HepG2 (cell line): ENCODE measurements at regions not wholly inside any gene's neighbourhood (a gene's known extent, or its start where the extent isn't known, plus 50 kb on each side); places are given as distances from the start of the nearest gene placed in this dataset.

Experiments used
- ATRX ChIP-seq: sonication (generic); formaldehyde crosslinking; IDR thresholded peaks from 2 replicates; pipeline ENCODE4 v1.4.0; 2020; ENCODE audit warnings: missing genetic modification reagents, borderline replicate concordance
- KLF13 ChIP-seq: sonication (generic); formaldehyde crosslinking; IDR thresholded peaks from 2 replicates; pipeline ENCODE4 v1.4.0; 2020; ENCODE audit warnings: mild to moderate bottlenecking, missing genetic modification reagents
- MAFF ChIP-seq: IDR thresholded peaks from 2 replicates; pipeline ENCODE4 v1.6.1; 2011; ENCODE audit warnings: low read depth, low read length, improper control_type of control experiment
- SNAPC4 ChIP-seq: sonication (generic); formaldehyde crosslinking; IDR thresholded peaks from 2 replicates; pipeline ENCODE4 v1.4.0; 2020; ENCODE audit warnings: mild to moderate bottlenecking, missing genetic modification reagents
- SSRP1 ChIP-seq: IDR thresholded peaks from 2 replicates; pipeline ENCODE4 v1.6.1; 2016; ENCODE audit warnings: control low read depth
- TF ChIP-seq, protein P1 (sequence below): sonication (generic); formaldehyde crosslinking; IDR thresholded peaks from 2 replicates; pipeline ENCODE4 v1.4.0; 2020; ENCODE audit warnings: missing genetic modification reagents
- TF ChIP-seq, protein P2 (sequence below): sonication (generic); formaldehyde crosslinking; IDR thresholded peaks from 2 replicates; pipeline ENCODE4 v1.4.0; 2020; ENCODE audit warnings: missing genetic modification reagents, mild to moderate bottlenecking, borderline replicate concordance
- TF ChIP-seq, protein P3 (sequence below): IDR thresholded peaks from 2 replicates; pipeline ENCODE4 v1.6.1; 2018; ENCODE audit warnings: missing genetic modification reagents, mild to moderate bottlenecking, missing compliant biosample characterization
- TF ChIP-seq, protein P4 (sequence below): sonication (generic); formaldehyde crosslinking; conservative IDR thresholded peaks from 2 replicates; pipeline ENCODE4 v1.8.0; 2022; ENCODE audit warnings: mild to moderate bottlenecking, moderate library complexity, missing genetic modification reagents

DNA sequence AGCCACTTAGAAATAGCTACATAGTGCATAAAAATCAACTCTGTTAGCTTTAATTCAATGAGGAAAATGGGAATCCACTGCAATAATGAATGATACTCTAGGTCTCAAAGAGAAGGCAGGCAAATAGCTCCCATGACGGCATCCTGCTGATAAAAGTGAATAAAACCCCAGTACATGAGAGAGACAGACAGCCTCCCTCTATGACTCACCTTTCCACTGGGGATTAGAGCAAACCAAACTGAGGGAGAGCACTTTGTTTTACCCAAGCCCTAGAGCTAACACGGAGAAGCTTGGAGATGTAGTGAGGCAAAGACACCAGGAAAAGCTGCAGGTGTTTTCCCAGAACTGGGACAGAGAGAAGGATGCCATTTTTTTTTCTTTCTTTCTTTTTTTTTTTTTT is 621.9 kb downstream of the LRRIQ3 start (continued):
- TF ChIP-seq KLF13 (CRISPR knock-in tag) (no peak), MAFF (no peak), ATRX (CRISPR knock-in tag) (no peak), SSRP1 (CRISPR knock-in tag) (no peak), SNAPC4 (CRISPR knock-in tag) (no peak)
- TF ChIP-seq, protein P1, sequence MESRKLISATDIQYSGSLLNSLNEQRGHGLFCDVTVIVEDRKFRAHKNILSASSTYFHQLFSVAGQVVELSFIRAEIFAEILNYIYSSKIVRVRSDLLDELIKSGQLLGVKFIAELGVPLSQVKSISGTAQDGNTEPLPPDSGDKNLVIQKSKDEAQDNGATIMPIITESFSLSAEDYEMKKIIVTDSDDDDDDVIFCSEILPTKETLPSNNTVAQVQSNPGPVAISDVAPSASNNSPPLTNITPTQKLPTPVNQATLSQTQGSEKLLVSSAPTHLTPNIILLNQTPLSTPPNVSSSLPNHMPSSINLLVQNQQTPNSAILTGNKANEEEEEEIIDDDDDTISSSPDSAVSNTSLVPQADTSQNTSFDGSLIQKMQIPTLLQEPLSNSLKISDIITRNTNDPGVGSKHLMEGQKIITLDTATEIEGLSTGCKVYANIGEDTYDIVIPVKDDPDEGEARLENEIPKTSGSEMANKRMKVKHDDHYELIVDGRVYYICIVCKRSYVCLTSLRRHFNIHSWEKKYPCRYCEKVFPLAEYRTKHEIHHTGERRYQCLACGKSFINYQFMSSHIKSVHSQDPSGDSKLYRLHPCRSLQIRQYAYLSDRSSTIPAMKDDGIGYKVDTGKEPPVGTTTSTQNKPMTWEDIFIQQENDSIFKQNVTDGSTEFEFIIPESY (CRISPR knock-in tag), result no peak
- TF ChIP-seq, protein P2, sequence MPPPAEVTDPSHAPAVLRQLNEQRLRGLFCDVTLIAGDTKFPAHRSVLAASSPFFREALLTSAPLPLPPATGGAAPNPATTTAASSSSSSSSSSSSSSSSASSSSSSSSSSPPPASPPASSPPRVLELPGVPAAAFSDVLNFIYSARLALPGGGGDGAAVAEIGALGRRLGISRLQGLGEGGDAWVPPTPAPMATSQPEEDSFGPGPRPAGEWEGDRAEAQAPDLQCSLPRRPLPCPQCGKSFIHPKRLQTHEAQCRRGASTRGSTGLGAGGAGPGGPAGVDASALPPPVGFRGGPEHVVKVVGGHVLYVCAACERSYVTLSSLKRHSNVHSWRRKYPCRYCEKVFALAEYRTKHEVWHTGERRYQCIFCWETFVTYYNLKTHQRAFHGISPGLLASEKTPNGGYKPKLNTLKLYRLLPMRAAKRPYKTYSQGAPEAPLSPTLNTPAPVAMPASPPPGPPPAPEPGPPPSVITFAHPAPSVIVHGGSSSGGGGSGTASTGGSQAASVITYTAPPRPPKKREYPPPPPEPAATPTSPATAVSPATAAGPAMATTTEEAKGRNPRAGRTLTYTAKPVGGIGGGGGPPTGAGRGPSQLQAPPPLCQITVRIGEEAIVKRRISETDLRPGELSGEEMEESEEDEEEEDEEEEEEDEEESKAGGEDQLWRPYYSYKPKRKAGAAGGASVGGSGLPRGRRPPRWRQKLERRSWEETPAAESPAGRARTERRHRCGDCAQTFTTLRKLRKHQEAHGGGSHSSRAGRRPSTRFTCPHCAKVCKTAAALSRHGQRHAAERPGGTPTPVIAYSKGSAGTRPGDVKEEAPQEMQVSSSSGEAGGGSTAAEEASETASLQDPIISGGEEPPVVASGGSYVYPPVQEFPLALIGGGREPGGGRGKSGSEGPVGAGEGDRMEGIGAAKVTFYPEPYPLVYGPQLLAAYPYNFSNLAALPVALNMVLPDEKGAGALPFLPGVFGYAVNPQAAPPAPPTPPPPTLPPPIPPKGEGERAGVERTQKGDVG (CRISPR knock-in tag), result no peak
- TF ChIP-seq, protein P3, sequence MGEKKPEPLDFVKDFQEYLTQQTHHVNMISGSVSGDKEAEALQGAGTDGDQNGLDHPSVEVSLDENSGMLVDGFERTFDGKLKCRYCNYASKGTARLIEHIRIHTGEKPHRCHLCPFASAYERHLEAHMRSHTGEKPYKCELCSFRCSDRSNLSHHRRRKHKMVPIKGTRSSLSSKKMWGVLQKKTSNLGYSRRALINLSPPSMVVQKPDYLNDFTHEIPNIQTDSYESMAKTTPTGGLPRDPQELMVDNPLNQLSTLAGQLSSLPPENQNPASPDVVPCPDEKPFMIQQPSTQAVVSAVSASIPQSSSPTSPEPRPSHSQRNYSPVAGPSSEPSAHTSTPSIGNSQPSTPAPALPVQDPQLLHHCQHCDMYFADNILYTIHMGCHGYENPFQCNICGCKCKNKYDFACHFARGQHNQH, result no peak
- TF ChIP-seq, protein P4, sequence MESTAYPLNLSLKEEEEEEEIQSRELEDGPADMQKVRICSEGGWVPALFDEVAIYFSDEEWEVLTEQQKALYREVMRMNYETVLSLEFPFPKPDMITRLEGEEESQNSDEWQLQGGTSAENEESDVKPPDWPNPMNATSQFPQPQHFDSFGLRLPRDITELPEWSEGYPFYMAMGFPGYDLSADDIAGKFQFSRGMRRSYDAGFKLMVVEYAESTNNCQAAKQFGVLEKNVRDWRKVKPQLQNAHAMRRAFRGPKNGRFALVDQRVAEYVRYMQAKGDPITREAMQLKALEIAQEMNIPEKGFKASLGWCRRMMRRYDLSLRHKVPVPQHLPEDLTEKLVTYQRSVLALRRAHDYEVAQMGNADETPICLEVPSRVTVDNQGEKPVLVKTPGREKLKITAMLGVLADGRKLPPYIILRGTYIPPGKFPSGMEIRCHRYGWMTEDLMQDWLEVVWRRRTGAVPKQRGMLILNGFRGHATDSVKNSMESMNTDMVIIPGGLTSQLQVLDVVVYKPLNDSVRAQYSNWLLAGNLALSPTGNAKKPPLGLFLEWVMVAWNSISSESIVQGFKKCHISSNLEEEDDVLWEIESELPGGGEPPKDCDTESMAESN (CRISPR knock-in tag), result no peak
